Activated B cell treated with CpG ODN at 0.5 μM for 24 hours (primary cell): ENCODE measurements at regions not wholly inside any gene's neighbourhood (a gene's known extent, or its start where the extent isn't known, plus 50 kb on each side); places are given as distances from the start of the nearest gene placed in this dataset.

ENCODE experiments used
- ATAC-seq: fragments of 200-7000 bp; cut with Tn5 transposase; one replicate; pipeline ENCODE4 v1.10.0; 2021; ENCODE audit warnings: low read depth, mild to moderate bottlenecking, moderate library complexity
- CTCF ChIA-PET: fragments of 350-600 bp; sonication (Branson Sonifier 250); formaldehyde crosslinking; loops from one replicate; lab custom pipeline; 2021; ENCODE audit warnings: antibody characterized with exemption; lab: Charles Lee
- POLR2A ChIA-PET: fragments of 350-600 bp; sonication (Branson Sonifier 250); formaldehyde crosslinking; loops from one replicate; lab custom pipeline; 2021; ENCODE audit warnings: antibody characterized with exemption; lab: Charles Lee
- DNase-seq: peaks from one replicate; pipeline ENCODE4 v3.0.0; 2022
- H3K27ac Mint-ChIP-seq: one replicate; pipeline ENCODE4 v1.8.0; 2020; ENCODE audit warnings: mixed read lengths
- H3K27me3 Mint-ChIP-seq: one replicate; pipeline ENCODE4 v1.8.0; 2021; ENCODE audit warnings: mixed read lengths
- H3K36me3 Mint-ChIP-seq: one replicate; pipeline ENCODE4 v1.8.0; 2021; ENCODE audit warnings: low read depth, mixed read lengths
- H3K4me1 Mint-ChIP-seq: one replicate; pipeline ENCODE4 v1.8.0; 2021; ENCODE audit warnings: mixed read lengths
- H3K4me3 Mint-ChIP-seq: one replicate; pipeline ENCODE4 v1.8.0; 2020; ENCODE audit warnings: mild to moderate bottlenecking, mixed read lengths
- H3K9me3 Mint-ChIP-seq: one replicate; pipeline ENCODE4 v1.8.0; 2020; ENCODE audit warnings: mixed read lengths
- CTCF ChIP-seq: fragments of 200-600 bp; IDR thresholded peaks from one replicate; pipeline ENCODE4 v1.8.0; 2022; ENCODE audit warnings: antibody characterized with exemption, mild to moderate bottlenecking
- intact Hi-C: fragments of 100-400 bp; cut with micrococcal nuclease; formaldehyde crosslinking; loops from one replicate; pipeline ENCODE4 v1.15.1; 2024

- no peak for TF ChIP-seq CTCF
- peaks cover 2% of the 10 kb centered on the region for H3K4me1 Mint-ChIP-seq
- ATAC-seq (no peak), DNase-seq (no peak)
- intact Hi-C loops = no loop called here
- ChIA-PET CTCF (no interaction called here), POLR2A (no interaction called here)
- H3K27ac Mint-ChIP-seq = no peak overlapping the region
- H3K4me3 Mint-ChIP-seq = no peak overlapping the region
- H3K36me3 Mint-ChIP-seq = no peaks in the 10 kb centered on the region
- H3K9me3 Mint-ChIP-seq = peaks cover 2% of the 10 kb centered on the region
- H3K27me3 Mint-ChIP-seq = no peaks in the 10 kb centered on the region
Observed at GRCh38 chr12:93199831-93200236, 177.9 kb upstream of the NUDT4 start.

- CTCF ChIA-PET = no interaction called here
- peaks cover 2% of the 10 kb centered on the region for H3K4me1 Mint-ChIP-seq
- intact Hi-C loops = no loop called here
- H3K4me3 Mint-ChIP-seq = no peak overlapping the region
- H3K9me3 Mint-ChIP-seq = peaks cover 2% of the 10 kb centered on the region
- TF ChIP-seq CTCF = no peak
- DNase-seq = no peak
- POLR2A ChIA-PET = no interaction called here
- H3K27ac Mint-ChIP-seq = no peak overlapping the region
- no peaks in the 10 kb centered on the region for H3K36me3 Mint-ChIP-seq
- H3K27me3 Mint-ChIP-seq = no peaks in the 10 kb centered on the region
- ATAC-seq = no peak
Observed at GRCh38 chr12:93200291-93200917, 177.3 kb upstream of the NUDT4 start.

DNA sequence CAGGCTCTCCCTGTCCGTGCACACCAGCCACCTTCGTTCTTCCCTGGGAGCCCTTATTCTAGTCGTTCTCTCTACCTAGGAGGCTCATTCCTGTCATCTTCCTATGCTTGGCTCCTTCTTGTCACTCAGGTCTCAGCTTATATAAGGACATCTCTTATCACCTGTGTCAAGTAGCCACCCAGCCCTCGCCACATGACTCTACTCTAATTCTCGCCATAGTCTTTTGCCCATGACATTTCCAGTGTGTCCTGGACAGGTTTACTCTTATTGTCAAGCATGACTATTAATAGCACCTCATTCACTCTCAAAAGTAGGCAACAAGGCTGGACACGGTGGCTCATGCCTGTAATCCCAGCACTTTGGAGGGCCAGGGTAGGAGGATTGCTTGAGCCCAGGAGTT, 175.7 kb upstream of the NUDT4 start:
- no peak overlapping the region for H3K4me3 Mint-ChIP-seq
- H3K27ac Mint-ChIP-seq = no peak overlapping the region
- ATAC-seq (no peak), DNase-seq (no peak)
- peaks cover 2% of the 10 kb centered on the region for H3K9me3 Mint-ChIP-seq
- ChIA-PET POLR2A (no interaction called here), CTCF (no interaction called here)
- no peaks in the 10 kb centered on the region for H3K27me3 Mint-ChIP-seq
- H3K4me1 Mint-ChIP-seq = peaks cover 2% of the 10 kb centered on the region
- no peak for TF ChIP-seq CTCF
- H3K36me3 Mint-ChIP-seq = no peaks in the 10 kb centered on the region
- intact Hi-C loops = no loop called here

DNA sequence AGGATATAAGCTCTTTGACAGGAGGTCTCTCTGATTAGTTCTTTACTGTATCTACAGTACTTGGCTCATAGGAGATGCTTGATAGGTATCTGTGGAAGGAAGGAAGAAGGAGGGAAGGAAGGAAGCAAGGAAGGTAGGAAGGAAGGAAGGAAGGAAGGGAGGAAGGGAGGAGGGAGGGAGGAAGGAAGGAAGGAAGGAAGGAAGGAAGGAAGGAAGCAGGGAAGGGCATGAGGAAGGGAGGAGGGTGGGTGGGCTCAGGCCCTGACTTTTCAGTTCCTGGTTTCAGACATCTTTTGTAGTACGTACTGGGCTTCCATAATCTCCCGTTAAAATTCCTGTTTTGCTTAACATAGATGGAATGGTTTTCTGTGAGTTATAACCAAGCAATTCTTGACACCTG, 175.0 kb upstream of the NUDT4 start:
- DNase-seq = no peak
- CTCF ChIA-PET = no interaction called here
- POLR2A ChIA-PET = no interaction called here

GRCh38 chr12:93203361-93203760, 174.4 kb upstream of the NUDT4 start:
- no peak for TF ChIP-seq CTCF
- H3K27ac Mint-ChIP-seq = no peak overlapping the region
- CTCF ChIA-PET = no interaction called here
- no peaks in the 10 kb centered on the region for H3K36me3 Mint-ChIP-seq
- POLR2A ChIA-PET = no interaction called here
- ATAC-seq = no peak
- H3K27me3 Mint-ChIP-seq = no peaks in the 10 kb centered on the region
- peaks cover 2% of the 10 kb centered on the region for H3K4me1 Mint-ChIP-seq
- DNase-seq = no peak
- intact Hi-C loops = no loop called here
- peaks cover 2% of the 10 kb centered on the region for H3K9me3 Mint-ChIP-seq
- no peak overlapping the region for H3K4me3 Mint-ChIP-seq

More for the DNA sequence above, 175.0 kb upstream of the NUDT4 start:
- H3K4me1 Mint-ChIP-seq = peaks cover 2% of the 10 kb centered on the region
- no peak for TF ChIP-seq CTCF
- no peak for ATAC-seq
- H3K9me3 Mint-ChIP-seq = peaks cover 2% of the 10 kb centered on the region
- no peaks in the 10 kb centered on the region for H3K27me3 Mint-ChIP-seq
- H3K4me3 Mint-ChIP-seq = no peak overlapping the region
- no peaks in the 10 kb centered on the region for H3K36me3 Mint-ChIP-seq
- H3K27ac Mint-ChIP-seq = no peak overlapping the region
- intact Hi-C loops = no loop called here
